Activated CD8-positive, alpha-beta T cell treated with anti-CD3 and anti-CD28 coated beads, Interleukin-2, amount 10 ng/mL, durations not matched to agents 7 days and 5 days (primary cell): ENCODE measurements at regions not wholly inside any gene's neighbourhood (a gene's known extent, or its start where the extent isn't known, plus 50 kb on each side); places are given as distances from the start of the nearest gene placed in this dataset.
"Not testable (repeated sequence)": the region's sequence is repeated elsewhere in the genome, so short reads cannot be mapped to it uniquely, and the experiment has no call there.

Experiments used
- ATAC-seq: fragments of 150-1000 bp; cut with Tn5 transposase; one replicate; pipeline ENCODE4 v1.10.0; 2021; ENCODE audit warnings: moderate library complexity
- CTCF ChIA-PET: fragments of 350-600 bp; sonication (Branson Sonifier 250); formaldehyde crosslinking; loops from one replicate; lab custom pipeline; 2021; ENCODE audit warnings: antibody characterized with exemption; lab: Charles Lee
- POLR2A ChIA-PET: fragments of 350-600 bp; sonication (Branson Sonifier 250); formaldehyde crosslinking; loops from one replicate; lab custom pipeline; 2021; ENCODE audit warnings: antibody characterized with exemption; lab: Charles Lee
- DNase-seq: peaks from one replicate; pipeline ENCODE4 v3.0.0-alpha.2; 2020
- H3K27ac Mint-ChIP-seq: one replicate; pipeline ENCODE4 v1.8.0; 2021; ENCODE audit warnings: mild to moderate bottlenecking, mixed read lengths
- H3K27me3 Mint-ChIP-seq: one replicate; pipeline ENCODE4 v1.8.0; 2021; ENCODE audit warnings: low read depth, mixed read lengths
- H3K36me3 Mint-ChIP-seq: one replicate; pipeline ENCODE4 v1.8.0; 2021; ENCODE audit warnings: low read depth, mixed read lengths
- H3K4me1 Mint-ChIP-seq: one replicate; pipeline ENCODE4 v1.8.0; 2021; ENCODE audit warnings: low read depth, mixed read lengths
- H3K4me3 Mint-ChIP-seq: one replicate; pipeline ENCODE4 v1.8.0; 2021; ENCODE audit warnings: mild to moderate bottlenecking, mixed read lengths
- H3K9me3 Mint-ChIP-seq: one replicate; pipeline ENCODE4 v1.8.0; 2022; ENCODE audit warnings: mixed read lengths; ENCODE audit not compliant: insufficient read depth

GRCh38 chr20:30630761-30631160 lies 626.7 kb upstream of the DEFB115 start:
- Mint-ChIP-seq H3K9me3 (peaks cover 9% of the 10 kb centered on the region), H3K27ac (no peak overlapping the region), H3K27me3 (no peaks in the 10 kb centered on the region), H3K4me1 (no peaks in the 10 kb centered on the region), H3K36me3 (no peaks in the 10 kb centered on the region), H3K4me3 (no peak overlapping the region)
- POLR2A ChIA-PET, result no interaction called here
- ATAC-seq (no peak), DNase-seq (no peak)
- CTCF ChIA-PET, result no interaction called here

DNA sequence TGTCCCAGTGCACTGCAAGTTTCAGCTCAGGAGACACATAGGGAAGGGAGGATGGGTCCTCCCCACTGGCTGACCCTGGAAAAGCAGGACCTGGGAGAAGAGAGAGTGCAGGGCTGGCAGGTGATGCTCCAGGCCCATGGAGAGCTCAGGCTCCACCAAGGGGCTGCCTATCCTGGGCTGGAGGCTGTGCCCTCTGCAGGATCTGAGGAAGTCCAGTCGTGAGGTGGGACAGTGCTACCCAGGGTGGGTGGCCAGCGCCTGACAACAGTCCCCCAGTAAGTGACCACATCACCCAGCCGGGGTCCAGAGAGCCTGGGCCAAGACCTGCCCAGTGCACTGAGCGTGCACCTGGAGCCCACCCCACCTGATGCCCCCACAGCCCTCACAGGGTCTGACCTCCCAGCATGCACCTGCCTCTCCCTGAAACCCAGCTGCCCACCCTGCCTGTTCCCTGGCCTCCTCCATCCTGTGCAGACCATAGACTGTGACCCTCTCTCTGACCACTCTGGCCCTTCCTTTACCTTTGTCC lies 626.1 kb upstream of the DEFB115 start:
- ATAC-seq, DNase-seq, H3K9me3 Mint-ChIP-seq, H3K27me3 Mint-ChIP-seq, H3K4me3 Mint-ChIP-seq, CTCF ChIA-PET, H3K4me1 Mint-ChIP-seq, H3K36me3 Mint-ChIP-seq, H3K27ac Mint-ChIP-seq, POLR2A ChIA-PET: not testable (repeated sequence)

DNA sequence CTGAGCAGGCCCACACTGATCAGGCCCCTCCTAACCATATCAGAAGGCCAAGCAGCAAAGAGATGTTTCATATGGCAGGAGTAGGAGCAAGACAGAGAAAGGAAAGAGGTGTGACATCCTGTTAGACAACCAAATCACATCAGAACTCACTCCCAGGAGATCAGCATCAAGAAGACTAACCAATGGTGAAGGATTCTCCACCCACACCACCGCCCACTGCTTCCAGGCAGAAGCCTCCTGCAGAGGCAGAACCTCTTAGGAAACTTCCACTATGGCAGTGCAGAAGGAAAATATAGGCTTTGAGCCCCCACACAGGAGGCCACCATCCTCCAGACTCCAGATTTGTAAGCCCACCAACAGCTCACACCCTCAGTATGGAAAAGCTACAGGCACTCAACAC lies 624.7 kb upstream of the DEFB115 start:
- ATAC-seq, H3K9me3 Mint-ChIP-seq, H3K36me3 Mint-ChIP-seq, CTCF ChIA-PET, H3K4me1 Mint-ChIP-seq, DNase-seq, H3K27me3 Mint-ChIP-seq, H3K27ac Mint-ChIP-seq, POLR2A ChIA-PET, H3K4me3 Mint-ChIP-seq: not testable (repeated sequence)

- H3K27ac Mint-ChIP-seq, H3K36me3 Mint-ChIP-seq, H3K9me3 Mint-ChIP-seq, POLR2A ChIA-PET, CTCF ChIA-PET, H3K4me3 Mint-ChIP-seq, H3K27me3 Mint-ChIP-seq, H3K4me1 Mint-ChIP-seq, DNase-seq, ATAC-seq: not testable (repeated sequence)
Observed at GRCh38 chr20:30641522-30641921, 615.9 kb upstream of the DEFB115 start.

DNA sequence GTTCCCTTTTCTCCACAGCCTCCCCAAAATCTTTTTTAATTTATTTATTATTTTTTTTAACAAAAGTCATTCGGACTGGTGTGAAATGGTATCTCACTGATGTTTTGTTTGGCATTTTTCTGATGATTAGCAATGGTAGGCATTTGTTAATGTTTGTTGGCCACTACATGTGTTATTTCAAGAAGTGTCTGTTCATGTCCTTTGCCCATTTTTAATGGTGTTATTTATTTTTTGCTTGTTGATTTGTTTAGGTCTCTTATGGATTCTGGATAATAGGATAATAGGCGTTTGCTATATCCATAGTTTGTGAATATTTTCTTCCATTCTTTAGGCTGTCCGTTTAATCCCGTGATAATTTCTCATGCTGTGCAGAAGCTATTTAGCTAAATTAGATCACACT lies 596.5 kb upstream of the DEFB115 start:
- H3K36me3 Mint-ChIP-seq, H3K4me1 Mint-ChIP-seq, H3K27ac Mint-ChIP-seq, ATAC-seq, CTCF ChIA-PET, H3K9me3 Mint-ChIP-seq, H3K27me3 Mint-ChIP-seq, DNase-seq, H3K4me3 Mint-ChIP-seq, POLR2A ChIA-PET: not testable (repeated sequence)

GRCh38 chr20:30668418-30668817 lies 589.0 kb upstream of the DEFB115 start:
- H3K4me1 Mint-ChIP-seq, POLR2A ChIA-PET, H3K27me3 Mint-ChIP-seq, DNase-seq, H3K9me3 Mint-ChIP-seq, CTCF ChIA-PET, H3K4me3 Mint-ChIP-seq, ATAC-seq, H3K36me3 Mint-ChIP-seq, H3K27ac Mint-ChIP-seq: not testable (repeated sequence)

DNA sequence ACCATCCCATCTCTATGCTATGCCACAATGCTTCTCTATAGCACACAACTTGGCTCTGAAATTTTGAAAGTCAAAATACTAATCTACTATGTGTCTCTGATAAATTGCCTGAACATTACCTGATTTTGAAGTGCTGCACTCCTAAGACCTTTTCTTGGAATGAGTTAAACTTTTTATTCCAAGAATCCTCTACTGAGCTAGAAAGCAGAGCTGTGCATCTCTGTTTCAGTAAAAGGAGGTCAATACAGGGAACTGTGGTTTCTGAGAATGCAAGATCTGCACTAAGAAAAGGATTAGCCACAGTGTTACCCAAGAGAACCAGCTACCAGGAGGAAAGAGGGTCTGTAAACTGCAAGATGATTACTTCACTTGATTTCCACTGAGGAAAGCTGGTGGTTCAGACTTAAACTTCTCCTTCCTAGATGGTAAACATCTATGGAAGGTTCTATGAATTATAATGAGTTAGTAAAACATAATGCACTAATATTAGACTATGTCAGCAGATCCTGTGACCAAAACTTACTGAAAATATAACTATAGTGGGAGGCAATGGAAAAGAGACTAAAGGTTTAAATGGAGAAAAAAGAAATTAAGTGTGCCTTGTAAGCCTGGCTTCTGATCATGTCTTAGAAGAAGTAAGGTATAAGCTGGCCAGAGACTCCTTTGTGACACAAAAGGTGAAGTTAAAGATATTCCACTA lies 588.0 kb upstream of the DEFB115 start:
- H3K27ac Mint-ChIP-seq, H3K27me3 Mint-ChIP-seq, H3K36me3 Mint-ChIP-seq, CTCF ChIA-PET, H3K9me3 Mint-ChIP-seq, POLR2A ChIA-PET, H3K4me1 Mint-ChIP-seq, H3K4me3 Mint-ChIP-seq, ATAC-seq, DNase-seq: not testable (repeated sequence)

GRCh38 chr20:30671120-30671519 lies 586.3 kb upstream of the DEFB115 start:
- DNase-seq, CTCF ChIA-PET, POLR2A ChIA-PET, H3K27ac Mint-ChIP-seq, H3K4me3 Mint-ChIP-seq, H3K27me3 Mint-ChIP-seq, H3K36me3 Mint-ChIP-seq, ATAC-seq, H3K4me1 Mint-ChIP-seq, H3K9me3 Mint-ChIP-seq: not testable (repeated sequence)

DNA sequence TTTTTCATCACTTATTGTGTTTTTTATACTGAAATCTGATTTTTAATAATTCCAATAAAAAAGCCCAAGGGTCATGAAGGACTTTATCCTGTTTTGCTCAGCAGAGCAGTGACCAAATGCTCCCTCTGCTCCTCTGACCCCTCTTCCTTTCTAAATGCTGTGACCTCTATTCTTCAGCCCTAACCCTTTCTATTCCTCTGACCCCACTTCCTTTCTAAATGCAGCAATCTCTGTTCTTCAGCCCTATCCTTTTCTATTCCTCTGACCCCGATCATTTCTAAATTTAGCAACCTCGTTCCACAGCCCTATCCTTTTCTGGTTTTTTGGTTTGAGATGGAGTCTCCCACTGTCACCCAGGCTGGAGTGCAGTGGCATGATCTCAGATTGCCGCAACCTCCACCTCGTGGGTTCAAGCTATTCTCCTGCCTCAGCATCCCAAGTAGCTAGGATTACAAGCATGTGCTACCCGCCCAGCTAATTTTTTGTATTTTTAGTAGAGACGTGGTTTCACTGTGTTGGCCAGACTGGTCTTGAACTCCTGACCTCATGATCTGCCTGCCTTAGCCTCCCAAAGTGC lies 581.4 kb upstream of the DEFB115 start:
- H3K4me1 Mint-ChIP-seq, result not testable (repeated sequence)

GRCh38 chr20:30682236-30682635 lies 575.2 kb upstream of the DEFB115 start:
- CTCF ChIA-PET, result interaction anchor here (0.6 kb wide), 1 partner anchor 173 kb away, joined by 3 read pairs; no protein-coding TSS in a partner anchor
- ATAC-seq, H3K4me1 Mint-ChIP-seq, POLR2A ChIA-PET, H3K9me3 Mint-ChIP-seq, H3K27me3 Mint-ChIP-seq, DNase-seq, H3K36me3 Mint-ChIP-seq, H3K4me3 Mint-ChIP-seq, H3K27ac Mint-ChIP-seq: not testable (repeated sequence)

More for the DNA sequence above, 581.4 kb upstream of the DEFB115 start:
- DNase-seq, ATAC-seq, H3K9me3 Mint-ChIP-seq, CTCF ChIA-PET, H3K27ac Mint-ChIP-seq, H3K4me3 Mint-ChIP-seq, H3K27me3 Mint-ChIP-seq, H3K36me3 Mint-ChIP-seq, POLR2A ChIA-PET: not testable (repeated sequence)

DNA sequence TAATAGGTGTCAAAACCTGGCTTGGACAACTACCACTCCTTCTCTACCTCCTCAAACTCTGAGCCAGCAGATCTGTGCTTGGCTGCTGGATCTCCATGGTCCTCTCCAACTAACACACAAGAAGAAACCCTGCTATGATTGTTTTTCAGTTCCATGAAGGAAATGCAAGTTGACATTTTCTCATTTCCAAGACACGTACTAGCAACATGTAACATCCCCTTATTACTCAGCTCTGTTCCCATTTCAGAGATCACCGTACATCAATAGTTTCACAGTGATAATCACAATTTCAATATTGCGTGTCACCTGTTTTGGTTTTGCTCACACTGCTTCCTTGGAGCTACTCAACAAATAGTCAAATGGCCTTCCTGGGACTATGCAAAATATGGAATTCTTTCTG lies 544.6 kb upstream of the DEFB115 start:
- POLR2A ChIA-PET, H3K36me3 Mint-ChIP-seq, H3K4me1 Mint-ChIP-seq, DNase-seq, ATAC-seq, H3K27ac Mint-ChIP-seq, H3K27me3 Mint-ChIP-seq, H3K4me3 Mint-ChIP-seq, CTCF ChIA-PET: not testable (repeated sequence)
- peaks cover 11% of the 10 kb centered on the region for H3K9me3 Mint-ChIP-seq

DNA sequence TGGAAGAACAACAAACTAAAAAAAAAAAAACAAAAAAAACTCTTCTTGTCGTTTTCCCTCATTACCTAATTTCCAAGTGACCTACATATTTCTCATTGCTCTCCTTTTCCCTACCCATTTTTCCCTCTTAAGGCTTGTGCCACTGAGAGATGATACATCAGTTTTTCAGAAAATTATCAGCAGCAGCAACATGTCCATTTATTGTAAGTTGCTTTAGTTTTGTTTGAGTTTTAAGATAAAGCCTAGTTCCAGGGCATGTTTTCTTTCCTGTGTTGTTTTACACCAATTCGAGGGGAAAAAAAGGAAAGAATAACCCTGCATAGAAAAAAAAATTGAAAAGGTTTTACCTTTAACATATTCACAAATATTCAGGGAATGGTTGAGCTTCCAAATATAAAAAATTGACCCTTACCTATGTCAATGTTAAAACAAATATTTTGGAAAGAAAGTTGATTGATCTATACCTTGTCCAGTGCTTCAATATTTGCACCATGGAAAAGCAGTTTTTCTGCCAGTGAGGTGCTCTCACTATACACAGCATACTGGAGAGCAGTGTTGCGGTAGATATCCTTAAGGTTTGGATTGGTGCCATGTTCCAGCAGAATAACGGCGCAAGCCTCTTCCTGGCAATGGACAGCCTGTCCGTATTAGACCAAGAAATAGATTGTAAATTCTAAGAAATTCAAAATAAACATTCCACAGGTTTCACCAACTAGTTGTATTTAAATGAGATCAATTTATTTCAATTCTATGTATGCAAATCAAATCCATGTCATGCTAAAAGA lies 537.9 kb upstream of the DEFB115 start:
- POLR2A ChIA-PET, DNase-seq, H3K36me3 Mint-ChIP-seq, H3K9me3 Mint-ChIP-seq, H3K27ac Mint-ChIP-seq, H3K4me1 Mint-ChIP-seq, H3K27me3 Mint-ChIP-seq, ATAC-seq, CTCF ChIA-PET, H3K4me3 Mint-ChIP-seq: not testable (repeated sequence)
